ENCODE measurements at regions not wholly inside any gene's neighbourhood (a gene's known extent, or its start where the extent isn't known, plus 50 kb on each side); places are given as distances from the start of the nearest gene placed in this dataset.

DNA sequence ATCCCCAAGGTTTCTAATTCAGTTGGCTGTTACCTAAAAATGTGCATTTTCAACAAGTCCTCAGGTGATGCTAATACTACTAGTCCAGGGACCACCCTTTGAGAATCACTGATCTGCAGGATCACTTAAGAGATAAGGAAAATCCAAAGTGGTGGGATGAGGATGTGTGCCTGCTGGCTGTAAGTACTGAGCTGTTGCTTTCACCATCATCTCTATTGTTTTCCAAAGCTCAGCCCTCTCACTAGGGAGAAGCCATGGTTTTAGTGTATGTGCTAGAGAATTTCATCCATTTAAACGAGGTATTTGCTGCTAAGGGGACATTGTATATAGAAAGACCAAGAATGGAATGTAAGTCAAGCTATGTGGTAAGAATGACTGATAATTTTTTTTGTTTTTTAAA, 202.3 kb downstream of the KIF21A start:
- Histone ChIP-seq H3K79me2 (ENCODE audit: control insufficient read depth, insufficient read depth, low read length, unreplicated experiment) (no peaks in the 10 kb centered on the region), H3K27me3 (ENCODE audit: insufficient read depth, low read length) (peaks cover 62% of the 10 kb centered on the region), H3K4me3 (ENCODE audit: low read depth, low read length) (no peak overlapping the region), H3K4me1 (ENCODE audit: control insufficient read depth, insufficient read depth, low read length, unreplicated experiment) (peaks cover 10% of the 10 kb centered on the region), H3K36me3 (ENCODE audit: insufficient read depth, low read length) (no peaks in the 10 kb centered on the region), H2AFZ (ENCODE audit: low read length, unreplicated experiment) (no peak overlapping the region), H3K27ac (ENCODE audit: low read depth, low read length) (no peak overlapping the region)

DNA sequence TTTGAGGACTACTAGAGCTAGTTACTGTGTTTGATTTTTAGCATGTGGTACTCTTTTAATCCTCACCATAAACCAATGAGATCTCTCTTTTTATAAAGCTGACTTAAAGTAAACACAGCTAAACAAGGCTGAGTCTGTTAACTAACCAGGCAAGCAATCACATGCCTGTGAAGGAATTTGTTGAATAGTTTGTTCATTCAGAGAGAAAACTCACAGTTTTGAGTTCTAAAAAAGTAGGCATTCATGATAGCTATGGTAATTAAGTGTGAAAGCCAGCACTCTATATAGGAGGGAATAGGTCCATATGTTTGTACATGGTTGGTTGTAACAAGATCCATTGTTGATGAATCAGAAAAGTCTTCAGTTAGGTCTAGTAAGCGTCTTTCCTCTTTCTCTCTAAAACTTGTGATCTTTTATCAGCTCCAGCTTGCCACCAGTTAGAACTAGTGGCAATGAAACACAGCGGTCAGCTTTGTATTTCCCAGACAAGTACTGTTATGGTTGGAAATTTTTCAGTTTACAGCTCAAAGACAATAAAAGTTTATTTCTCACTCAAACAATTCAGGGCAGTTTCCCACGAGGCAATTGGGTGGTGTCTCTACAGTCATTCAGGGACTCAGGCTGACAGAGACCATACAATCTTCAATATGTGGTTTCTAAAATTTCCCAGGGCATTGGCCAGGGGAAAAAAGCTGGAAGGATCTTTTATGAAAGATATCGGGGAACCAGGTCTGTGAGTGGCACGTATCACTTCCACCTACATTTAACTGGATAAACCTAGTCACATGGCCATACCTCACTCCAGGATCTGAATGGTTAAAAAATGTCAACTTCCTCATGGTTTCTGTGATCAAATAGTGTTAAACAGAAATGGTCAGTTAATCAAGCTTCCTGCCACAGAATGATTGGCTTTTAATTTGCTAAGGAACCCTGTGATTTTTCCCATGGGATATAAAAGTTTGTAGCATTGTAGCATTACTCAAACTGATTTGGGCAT, 203.1 kb downstream of the KIF21A start:
- Histone ChIP-seq H3K4me1 (ENCODE audit: control insufficient read depth, insufficient read depth, low read length, unreplicated experiment) (peaks cover 10% of the 10 kb centered on the region), H3K27me3 (ENCODE audit: insufficient read depth, low read length) (peaks cover 56% of the 10 kb centered on the region), H2AFZ (ENCODE audit: low read length, unreplicated experiment) (no peak overlapping the region), H3K27ac (ENCODE audit: low read depth, low read length) (no peak overlapping the region), H3K36me3 (ENCODE audit: insufficient read depth, low read length) (no peaks in the 10 kb centered on the region), H3K4me3 (ENCODE audit: low read depth, low read length) (no peak overlapping the region), H3K79me2 (ENCODE audit: control insufficient read depth, insufficient read depth, low read length, unreplicated experiment) (no peaks in the 10 kb centered on the region)

DNA sequence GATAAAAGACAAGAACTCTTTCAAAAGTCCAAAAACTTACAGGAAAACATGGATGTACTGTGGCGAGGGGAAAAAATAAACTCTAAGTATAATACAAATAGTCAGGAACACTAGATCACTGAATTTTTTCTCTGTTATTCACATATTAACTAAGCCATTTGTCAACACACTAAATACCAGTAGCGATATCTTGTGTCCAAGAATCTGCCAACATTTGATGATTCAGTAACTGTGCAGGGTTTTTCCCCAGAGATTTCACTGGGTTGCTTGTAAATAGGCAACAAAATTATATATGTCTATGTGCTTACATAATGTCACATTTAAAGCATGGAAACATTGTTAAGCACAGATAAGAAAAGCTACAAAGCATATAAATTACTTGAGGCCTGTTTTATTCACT, 205.9 kb downstream of the KIF21A start:
- Histone ChIP-seq H3K36me3 (ENCODE audit: insufficient read depth, low read length) (no peaks in the 10 kb centered on the region), H3K79me2 (ENCODE audit: control insufficient read depth, insufficient read depth, low read length, unreplicated experiment) (no peaks in the 10 kb centered on the region), H3K27me3 (ENCODE audit: insufficient read depth, low read length) (peaks cover 46% of the 10 kb centered on the region), H3K4me1 (ENCODE audit: control insufficient read depth, insufficient read depth, low read length, unreplicated experiment) (peaks cover 10% of the 10 kb centered on the region), H3K27ac (ENCODE audit: low read depth, low read length) (no peak overlapping the region), H2AFZ (ENCODE audit: low read length, unreplicated experiment) (no peak overlapping the region), H3K4me3 (ENCODE audit: low read depth, low read length) (peak overlapping the region; percentile 26; the same call in 1 of the 2 replicates)

DNA sequence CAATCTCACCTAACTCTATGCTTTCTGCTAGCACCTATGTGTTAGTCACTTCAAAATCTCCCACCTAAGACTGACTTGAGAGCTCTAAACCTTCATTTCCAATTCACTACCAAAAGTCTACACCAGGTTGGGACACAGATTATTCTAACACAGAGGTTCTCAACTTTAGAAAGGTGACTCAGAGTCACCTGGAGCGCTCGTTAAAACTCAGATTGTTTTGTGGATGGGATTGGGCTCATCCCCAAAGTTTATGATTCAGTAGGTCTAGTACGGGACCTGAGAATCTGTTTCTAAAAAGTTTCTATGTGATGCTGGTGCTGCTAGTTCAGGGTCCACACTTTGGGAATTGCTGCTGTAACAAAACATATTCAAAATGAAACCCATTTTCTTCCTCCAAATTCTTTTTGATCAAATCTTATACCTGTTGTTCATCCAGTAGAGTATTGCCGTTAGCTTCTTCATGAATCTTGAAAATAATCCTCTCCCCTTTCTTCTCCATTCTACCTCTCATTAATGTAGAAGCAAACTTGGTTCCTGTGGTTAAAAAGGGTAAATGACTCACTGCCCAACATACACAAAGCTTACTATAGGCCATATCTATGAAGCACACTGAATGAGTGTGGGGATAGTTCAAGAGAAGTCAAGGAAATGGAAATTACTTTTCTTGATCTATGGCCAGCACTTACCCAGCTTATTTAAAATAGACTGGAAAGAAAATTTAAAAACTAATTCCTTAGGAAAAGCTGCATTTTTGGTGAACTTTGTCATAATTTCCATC, 206.7 kb downstream of the KIF21A start:
- Histone ChIP-seq H3K27ac (ENCODE audit: low read depth, low read length) (no peak overlapping the region), H3K4me3 (ENCODE audit: low read depth, low read length) (peak overlapping the region; percentile 26; the same call in 1 of the 2 replicates), H3K4me1 (ENCODE audit: control insufficient read depth, insufficient read depth, low read length, unreplicated experiment) (peaks cover 10% of the 10 kb centered on the region), H3K27me3 (ENCODE audit: insufficient read depth, low read length) (peaks cover 44% of the 10 kb centered on the region), H3K36me3 (ENCODE audit: insufficient read depth, low read length) (no peaks in the 10 kb centered on the region), H2AFZ (ENCODE audit: low read length, unreplicated experiment) (no peak overlapping the region), H3K79me2 (ENCODE audit: control insufficient read depth, insufficient read depth, low read length, unreplicated experiment) (no peaks in the 10 kb centered on the region)

DNA sequence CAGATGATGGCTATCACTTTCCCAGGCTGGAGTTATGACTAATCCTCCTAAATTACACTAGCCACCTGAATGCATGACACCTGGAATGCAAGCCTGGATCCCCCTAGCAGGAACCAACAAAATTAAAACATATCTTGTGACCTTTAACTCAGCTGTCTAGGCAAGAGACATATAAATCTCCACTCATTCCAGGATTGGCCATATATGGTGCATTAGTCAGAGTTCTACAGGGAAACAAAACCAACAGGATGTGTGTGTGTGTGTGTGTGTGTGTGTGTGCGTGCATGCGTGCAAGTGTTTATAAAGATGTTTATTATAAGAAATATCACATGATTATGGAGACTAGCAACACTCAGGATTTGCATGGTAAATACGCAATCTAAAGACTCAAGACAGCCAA, 212.8 kb downstream of the KIF21A start:
- Histone ChIP-seq H3K27ac (ENCODE audit: low read depth, low read length) (no peak overlapping the region), H3K27me3 (ENCODE audit: insufficient read depth, low read length) (peaks cover 42% of the 10 kb centered on the region), H3K4me1 (ENCODE audit: control insufficient read depth, insufficient read depth, low read length, unreplicated experiment) (no peaks in the 10 kb centered on the region), H3K79me2 (ENCODE audit: control insufficient read depth, insufficient read depth, low read length, unreplicated experiment) (no peaks in the 10 kb centered on the region), H2AFZ (ENCODE audit: low read length, unreplicated experiment) (no peak overlapping the region), H3K4me3 (ENCODE audit: low read depth, low read length) (no peak overlapping the region), H3K36me3 (ENCODE audit: insufficient read depth, low read length) (no peaks in the 10 kb centered on the region)

DNA sequence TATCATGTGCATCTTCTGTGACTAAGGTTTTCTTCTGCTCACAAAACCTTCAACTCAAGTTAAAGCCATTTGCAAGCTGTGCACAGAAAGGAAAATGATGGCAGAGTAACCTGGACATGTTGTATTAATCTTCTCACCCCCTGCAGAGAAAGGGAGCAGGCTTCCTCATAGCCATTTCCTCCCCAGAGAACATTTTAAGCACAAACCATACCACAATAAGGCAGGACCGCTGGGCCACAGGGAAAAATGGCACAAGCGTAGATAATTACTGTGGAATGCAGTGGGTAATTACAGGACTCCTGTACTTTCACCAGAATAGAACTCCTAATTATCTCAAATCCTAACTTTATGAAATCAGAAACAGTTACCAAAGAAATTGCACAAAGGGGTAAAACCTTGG, 215.7 kb downstream of the KIF21A start:
- no peak overlapping the region for H3K27ac ChIP-seq (ENCODE audit: low read depth, low read length)
- peaks cover 33% of the 10 kb centered on the region for H3K27me3 ChIP-seq (ENCODE audit: insufficient read depth, low read length)
- H3K36me3 ChIP-seq (ENCODE audit: insufficient read depth, low read length), result no peaks in the 10 kb centered on the region
- no peaks in the 10 kb centered on the region for H3K79me2 ChIP-seq (ENCODE audit: control insufficient read depth, insufficient read depth, low read length, unreplicated experiment)
- no peak overlapping the region for H2AFZ ChIP-seq (ENCODE audit: low read length, unreplicated experiment)
- no peak overlapping the region for H3K4me3 ChIP-seq (ENCODE audit: low read depth, low read length)
- no peaks in the 10 kb centered on the region for H3K4me1 ChIP-seq (ENCODE audit: control insufficient read depth, insufficient read depth, low read length, unreplicated experiment)

DNA sequence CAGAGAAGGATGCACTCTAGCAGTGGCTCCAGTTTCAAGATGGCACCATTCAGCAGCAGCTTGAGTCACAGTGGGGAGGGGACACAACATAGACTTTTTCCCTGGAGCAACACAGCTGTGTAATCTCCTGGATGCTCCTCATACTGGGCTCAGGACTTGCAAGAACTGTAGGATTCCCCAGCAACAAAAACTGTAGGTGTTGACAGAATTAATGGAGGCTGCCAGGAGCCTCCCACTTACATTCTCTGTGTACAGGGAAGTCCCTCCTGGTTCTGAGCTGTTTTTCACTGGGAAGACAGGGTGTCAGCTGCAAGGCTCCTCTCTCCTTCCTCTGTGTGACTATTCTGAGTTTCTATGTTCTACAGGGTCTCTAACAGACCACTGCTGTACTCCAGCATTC, 217.9 kb downstream of the KIF21A start:
- H3K27me3 ChIP-seq (ENCODE audit: insufficient read depth, low read length), result peaks cover 27% of the 10 kb centered on the region
- H3K4me3 ChIP-seq (ENCODE audit: low read depth, low read length), result no peak overlapping the region
- H3K79me2 ChIP-seq (ENCODE audit: control insufficient read depth, insufficient read depth, low read length, unreplicated experiment), result no peaks in the 10 kb centered on the region
- no peaks in the 10 kb centered on the region for H3K36me3 ChIP-seq (ENCODE audit: insufficient read depth, low read length)
- H3K4me1 ChIP-seq (ENCODE audit: control insufficient read depth, insufficient read depth, low read length, unreplicated experiment), result no peaks in the 10 kb centered on the region
- H2AFZ ChIP-seq (ENCODE audit: low read length, unreplicated experiment), result no peak overlapping the region
- no peak overlapping the region for H3K27ac ChIP-seq (ENCODE audit: low read depth, low read length)

DNA sequence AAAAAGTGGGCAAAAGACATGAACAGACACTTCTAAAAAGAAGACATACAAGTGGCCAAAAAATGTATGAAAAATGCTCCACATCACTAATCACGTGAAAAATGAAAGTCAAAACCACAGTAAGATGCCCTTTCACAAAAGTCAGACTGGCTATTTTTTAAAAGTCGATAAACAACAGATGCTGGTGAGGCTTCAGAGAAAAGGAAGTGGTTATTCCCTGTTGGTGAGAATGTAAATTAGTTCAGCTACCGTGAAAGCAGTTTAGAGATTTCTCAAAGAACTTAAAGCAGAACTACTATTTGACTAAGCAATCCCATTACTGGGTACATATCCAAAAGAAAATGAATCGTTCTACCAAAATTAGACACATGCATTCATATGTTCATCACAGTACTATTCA, 237.0 kb downstream of the KIF21A start:
- H2AFZ ChIP-seq (ENCODE audit: low read length, unreplicated experiment), result no peak overlapping the region
- H3K4me3 ChIP-seq (ENCODE audit: low read depth, low read length), result no peak overlapping the region
- H3K27me3 ChIP-seq (ENCODE audit: insufficient read depth, low read length), result no peaks in the 10 kb centered on the region
- no peaks in the 10 kb centered on the region for H3K36me3 ChIP-seq (ENCODE audit: insufficient read depth, low read length)
- no peak overlapping the region for H3K27ac ChIP-seq (ENCODE audit: low read depth, low read length)
- H3K79me2 ChIP-seq (ENCODE audit: control insufficient read depth, insufficient read depth, low read length, unreplicated experiment), result no peaks in the 10 kb centered on the region
- H3K4me1 ChIP-seq (ENCODE audit: control insufficient read depth, insufficient read depth, low read length, unreplicated experiment), result no peaks in the 10 kb centered on the region

DNA sequence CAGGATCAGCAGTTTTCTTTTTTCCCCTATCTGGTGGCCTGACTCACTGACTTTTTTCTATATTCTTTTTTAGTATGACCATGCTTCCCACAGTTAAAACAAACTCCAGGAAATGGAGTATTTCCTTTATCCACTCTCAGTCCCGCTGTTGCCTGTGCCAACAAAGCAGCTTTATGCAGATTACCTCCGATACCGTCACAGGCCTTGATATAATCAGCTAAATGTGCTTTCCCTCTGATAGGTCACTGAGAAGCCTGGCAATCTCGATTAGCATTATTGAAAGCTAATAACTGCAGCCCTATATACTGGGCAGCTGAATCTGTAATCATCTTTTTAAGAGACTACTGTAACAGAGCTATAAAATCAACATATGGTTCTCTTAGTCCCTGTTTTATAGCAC, 243.6 kb downstream of the KIF21A start:
- H3K27ac ChIP-seq (ENCODE audit: low read depth, low read length), result no peak overlapping the region
- H3K4me1 ChIP-seq (ENCODE audit: control insufficient read depth, insufficient read depth, low read length, unreplicated experiment), result no peaks in the 10 kb centered on the region
- no peak overlapping the region for H3K4me3 ChIP-seq (ENCODE audit: low read depth, low read length)
- H3K79me2 ChIP-seq (ENCODE audit: control insufficient read depth, insufficient read depth, low read length, unreplicated experiment), result no peaks in the 10 kb centered on the region
- no peaks in the 10 kb centered on the region for H3K27me3 ChIP-seq (ENCODE audit: insufficient read depth, low read length)
- H2AFZ ChIP-seq (ENCODE audit: low read length, unreplicated experiment), result no peak overlapping the region
- no peaks in the 10 kb centered on the region for H3K36me3 ChIP-seq (ENCODE audit: insufficient read depth, low read length)

DNA sequence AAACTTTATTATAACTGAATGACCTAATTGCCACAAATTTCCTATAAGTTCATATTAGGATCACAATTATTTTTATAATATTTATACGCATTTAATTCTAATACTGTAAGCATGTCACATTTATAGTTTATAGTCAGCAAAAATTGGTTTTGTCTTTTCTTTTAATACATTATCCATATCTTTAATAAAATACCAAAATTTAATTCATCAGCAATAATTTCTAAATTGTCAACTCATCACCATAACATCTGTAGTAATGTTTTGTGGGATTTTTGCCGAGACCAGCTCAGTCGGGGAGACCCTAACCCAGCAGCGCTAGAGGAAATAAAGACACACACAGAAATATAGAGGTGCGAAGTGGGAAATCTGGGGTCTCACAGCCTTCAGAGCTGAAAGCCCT, 254.2 kb downstream of the KIF21A start:
- Histone ChIP-seq H3K4me1 (ENCODE audit: control insufficient read depth, insufficient read depth, low read length, unreplicated experiment) (no peaks in the 10 kb centered on the region), H3K4me3 (ENCODE audit: low read depth, low read length) (no peak overlapping the region), H3K36me3 (ENCODE audit: insufficient read depth, low read length) (no peaks in the 10 kb centered on the region), H3K27me3 (ENCODE audit: insufficient read depth, low read length) (peaks cover 4% of the 10 kb centered on the region; the same call in 1 of the 2 replicates), H3K79me2 (ENCODE audit: control insufficient read depth, insufficient read depth, low read length, unreplicated experiment) (no peaks in the 10 kb centered on the region), H2AFZ (ENCODE audit: low read length, unreplicated experiment) (no peak overlapping the region), H3K27ac (ENCODE audit: low read depth, low read length) (no peak overlapping the region)
